ENCODE measurements at regions not wholly inside any gene's neighbourhood (a gene's known extent, or its start where the extent isn't known, plus 50 kb on each side); places are given as distances from the start of the nearest gene placed in this dataset.

- no peaks in the 10 kb centered on the region for H3K9me3 ChIP-seq (ENCODE audit: control insufficient read depth, insufficient read depth, low read length)
- Mint-ChIP-seq H3K36me3 (no peaks in the 10 kb centered on the region), H3K4me1 (no peaks in the 10 kb centered on the region), H3K27ac (no peak overlapping the region), H3K27me3 (ENCODE audit: low read depth in 2 of 2) (no peaks in the 10 kb centered on the region), H3K9me3 (peaks cover 0 to 8% of the 10 kb centered on the region in 2 donors), H3K4me3 (no peak overlapping the region)
- no peak for DNase-seq
- no peaks in the 10 kb centered on the region for H3K27me3 ChIP-seq (ENCODE audit: control insufficient read depth, insufficient read depth, low read length)
- H3K4me3 ChIP-seq (ENCODE audit: low read length): no peak overlapping the region
- ATAC-seq: no peak
- intact Hi-C loops (cut with micrococcal nuclease): no loop called here
- no peak for TF ChIP-seq CTCF (IDR thresholded peaks at IDR 0.05)
- H3K27ac ChIP-seq (ENCODE audit: low read length): no peak overlapping the region
- no peaks in the 10 kb centered on the region for H3K36me3 ChIP-seq (ENCODE audit: control insufficient read depth, insufficient read depth, low read length)
- 92% methylated on average over 2 of the region's 4 CpGs for WGBS (ENCODE audit: insufficient coverage)
- H3K4me1 ChIP-seq (ENCODE audit: control insufficient read depth, insufficient read depth, low read length): no peaks in the 10 kb centered on the region
Observed at GRCh38 chr5:125695996-125696655, 727.1 kb upstream of the GRAMD2B start.

GRCh38 chr5:125696762-125697161 is 726.4 kb upstream of the GRAMD2B start:
- H3K36me3 Mint-ChIP-seq: no peaks in the 10 kb centered on the region
- ATAC-seq (no peak), DNase-seq (no peak)
- Histone ChIP-seq H3K9me3 (ENCODE audit: control insufficient read depth, insufficient read depth, low read length) (no peaks in the 10 kb centered on the region), H3K27me3 (ENCODE audit: control insufficient read depth, insufficient read depth, low read length) (no peaks in the 10 kb centered on the region), H3K27ac (ENCODE audit: low read length) (no peak overlapping the region), H3K4me1 (ENCODE audit: control insufficient read depth, insufficient read depth, low read length) (no peaks in the 10 kb centered on the region), H3K4me3 (ENCODE audit: low read length) (no peak overlapping the region), H3K36me3 (ENCODE audit: control insufficient read depth, insufficient read depth, low read length) (no peaks in the 10 kb centered on the region)
- H3K4me1 Mint-ChIP-seq: no peaks in the 10 kb centered on the region
- no peak overlapping the region for H3K4me3 Mint-ChIP-seq
- H3K27ac Mint-ChIP-seq: no peak overlapping the region
- 88% methylated on average over 1 of the region's 2 CpGs for WGBS (ENCODE audit: insufficient coverage)
- TF ChIP-seq CTCF (IDR thresholded peaks at IDR 0.05): no peak
- intact Hi-C loops (cut with micrococcal nuclease): no loop called here
- no peaks in the 10 kb centered on the region for H3K27me3 Mint-ChIP-seq (ENCODE audit: low read depth in 2 of 2)
- H3K9me3 Mint-ChIP-seq: peaks cover 0 to 8% of the 10 kb centered on the region in 2 donors

DNA sequence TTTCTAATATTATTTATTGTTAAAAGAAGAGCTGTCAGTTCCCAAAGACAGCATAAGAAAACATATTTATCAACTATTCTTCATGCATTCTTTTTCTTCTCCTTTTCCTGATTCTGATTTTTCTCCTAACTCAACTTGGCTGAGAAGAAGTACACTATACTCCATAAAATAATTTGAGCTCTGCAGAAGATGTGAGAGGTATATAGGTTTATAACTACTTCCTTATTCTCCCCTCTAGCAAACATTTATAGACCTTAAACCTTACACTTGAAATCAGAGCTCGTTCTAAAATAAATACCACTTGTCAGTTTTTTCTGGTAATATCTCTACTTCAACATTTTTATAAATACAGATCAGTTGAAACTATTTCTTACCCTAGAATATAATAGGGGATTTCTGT is 724.8 kb upstream of the GRAMD2B start:
- TF ChIP-seq CTCF (IDR thresholded peaks at IDR 0.05): no peak
- ATAC-seq (no peak), DNase-seq (no peak)
- H3K9me3 Mint-ChIP-seq: peaks cover 0 to 8% of the 10 kb centered on the region in 2 donors
- H3K27me3 Mint-ChIP-seq (ENCODE audit: low read depth in 2 of 2): no peaks in the 10 kb centered on the region
- intact Hi-C loops (cut with micrococcal nuclease): no loop called here
- no peaks in the 10 kb centered on the region for H3K36me3 Mint-ChIP-seq
- H3K4me1 Mint-ChIP-seq: no peaks in the 10 kb centered on the region
- no peaks in the 10 kb centered on the region for H3K9me3 ChIP-seq (ENCODE audit: control insufficient read depth, insufficient read depth, low read length)
- H3K27me3 ChIP-seq (ENCODE audit: control insufficient read depth, insufficient read depth, low read length): no peaks in the 10 kb centered on the region
- H3K4me3 ChIP-seq (ENCODE audit: low read length): no peak overlapping the region
- no peaks in the 10 kb centered on the region for H3K36me3 ChIP-seq (ENCODE audit: control insufficient read depth, insufficient read depth, low read length)
- H3K27ac ChIP-seq (ENCODE audit: low read length): no peak overlapping the region
- no peak overlapping the region for H3K4me3 Mint-ChIP-seq
- WGBS (ENCODE audit: insufficient coverage): no CpG with 5 or more reads among the region's 1 CpG
- no peaks in the 10 kb centered on the region for H3K4me1 ChIP-seq (ENCODE audit: control insufficient read depth, insufficient read depth, low read length)
- H3K27ac Mint-ChIP-seq: no peak overlapping the region

- H3K36me3 Mint-ChIP-seq: peaks cover 13% of the 10 kb centered on the region
- no peak overlapping the region for H3K27ac Mint-ChIP-seq
- intact Hi-C loops (cut with micrococcal nuclease): no loop called here
- ATAC-seq (no peak), DNase-seq (no peak)
- no peak overlapping the region for H3K4me3 Mint-ChIP-seq
- 33% methylated on average over 1 of the region's 2 CpGs for WGBS (ENCODE audit: insufficient coverage)
- no peaks in the 10 kb centered on the region for H3K36me3 ChIP-seq (ENCODE audit: control insufficient read depth, insufficient read depth, low read length)
- no peak overlapping the region for H3K4me3 ChIP-seq (ENCODE audit: low read length)
- no peaks in the 10 kb centered on the region for H3K27me3 ChIP-seq (ENCODE audit: control insufficient read depth, insufficient read depth, low read length)
- no peaks in the 10 kb centered on the region for H3K9me3 ChIP-seq (ENCODE audit: control insufficient read depth, insufficient read depth, low read length)
- TF ChIP-seq CTCF (IDR thresholded peaks at IDR 0.05): no peak
- H3K9me3 Mint-ChIP-seq: peaks cover 0 to 18% of the 10 kb centered on the region in 2 donors
- no peaks in the 10 kb centered on the region for H3K27me3 Mint-ChIP-seq (ENCODE audit: low read depth in 2 of 2)
- H3K27ac ChIP-seq (ENCODE audit: low read length): no peak overlapping the region
- no peaks in the 10 kb centered on the region for H3K4me1 Mint-ChIP-seq
- no peaks in the 10 kb centered on the region for H3K4me1 ChIP-seq (ENCODE audit: control insufficient read depth, insufficient read depth, low read length)
Observed at GRCh38 chr5:125699860-125700259, 723.3 kb upstream of the GRAMD2B start.

All from natural killer cell (primary cell).